GM18951 (cell line): ENCODE measurements at regions not wholly inside any gene's neighbourhood (a gene's known extent, or its start where the extent isn't known, plus 50 kb on each side); places are given as distances from the start of the nearest gene placed in this dataset.
"Not testable (repeated sequence)": the region's sequence is repeated elsewhere in the genome, so short reads cannot be mapped to it uniquely, and the experiment has no call there.

ENCODE experiments used
- POLR2A ChIP-seq: IDR thresholded peaks from 4 replicates; pipeline ENCODE4 v1.6.1; 2011; ENCODE audit warnings: mild to moderate bottlenecking; ENCODE audit not compliant: insufficient read length, insufficient read depth; ENCODE audit errors: extremely low read depth
- in situ Hi-C: fragments of 300-500 bp; cut with MboI; formaldehyde crosslinking; loops from one replicate; pipeline ENCODE4 v1.12.0; 2022; ENCODE audit warnings: low sequenced_read_pairs, mixed read lengths, inconsistent platforms; ENCODE audit not compliant: unreplicated experiment

GRCh38 chr16:85243308-85243707 is 131.0 kb upstream of the CIBAR2 start:
- in situ Hi-C loops: no loop called here
- TF ChIP-seq POLR2A: no peak

- in situ Hi-C loops: not testable (repeated sequence)
These were observed 132.2 kb upstream of the CIBAR2 start for GRCh38 chr16:85244452-85244851.

GRCh38 chr16:85245307-85246172 is 133.3 kb upstream of the CIBAR2 start:
- no peak for TF ChIP-seq POLR2A
- in situ Hi-C loops: no loop called here

GRCh38 chr16:85246473-85246872 is 134.2 kb upstream of the CIBAR2 start:
- in situ Hi-C loops: no loop called here
- TF ChIP-seq POLR2A: no peak

- in situ Hi-C loops: no loop called here
- no peak for TF ChIP-seq POLR2A
These were observed 134.7 kb upstream of the CIBAR2 start for GRCh38 chr16:85246973-85247372.

- TF ChIP-seq POLR2A: no peak
- in situ Hi-C loops: no loop called here
These were observed 136.1 kb upstream of the CIBAR2 start for GRCh38 chr16:85248342-85248741.

- in situ Hi-C loops: no loop called here
- no peak for TF ChIP-seq POLR2A
These were observed 136.6 kb upstream of the CIBAR2 start for GRCh38 chr16:85248857-85249256.

- in situ Hi-C loops: no loop called here
- no peak for TF ChIP-seq POLR2A
These were observed 137.3 kb upstream of the CIBAR2 start for GRCh38 chr16:85249418-85250146.

- TF ChIP-seq POLR2A: no peak
- in situ Hi-C loops: no loop called here
These were observed 137.8 kb upstream of the CIBAR2 start for GRCh38 chr16:85250147-85250463.

GRCh38 chr16:85250609-85251223 is 138.4 kb upstream of the CIBAR2 start:
- in situ Hi-C loops: no loop called here
- TF ChIP-seq POLR2A: no peak

- no peak for TF ChIP-seq POLR2A
- in situ Hi-C loops: no loop called here
These were observed 139.0 kb upstream of the CIBAR2 start for GRCh38 chr16:85251225-85251760.

- in situ Hi-C loops: no loop called here
- TF ChIP-seq POLR2A: no peak
These were observed 139.7 kb upstream of the CIBAR2 start for GRCh38 chr16:85252014-85252413.

- in situ Hi-C loops: no loop called here
- TF ChIP-seq POLR2A: no peak
These were observed 140.2 kb upstream of the CIBAR2 start for GRCh38 chr16:85252461-85252860.
